ENCODE measurements at regions not wholly inside any gene's neighbourhood (a gene's known extent, or its start where the extent isn't known, plus 50 kb on each side); places are given as distances from the start of the nearest gene placed in this dataset.
"Not testable (repeated sequence)": the region's sequence is repeated elsewhere in the genome, so short reads cannot be mapped to it uniquely, and the experiment has no call there.

- no peak for DNase-seq (ENCODE audit: low read depth)
Observed at GRCh38 chr6:19395316-19395715, 441.9 kb upstream of the ID4 start.

GRCh38 chr6:19399406-19399805, 437.8 kb upstream of the ID4 start:
- peak; percentile 61 for DNase-seq (ENCODE audit: low read depth)

- not testable (repeated sequence) for DNase-seq (ENCODE audit: low read depth)
Observed at GRCh38 chr6:19404884-19405283, 432.3 kb upstream of the ID4 start.

- DNase-seq (ENCODE audit: low read depth): no peak
Observed at GRCh38 chr6:19408331-19408730, 428.8 kb upstream of the ID4 start.

GRCh38 chr6:19410481-19410880, 426.7 kb upstream of the ID4 start:
- peak; percentile 65 for DNase-seq (ENCODE audit: low read depth)

- peak; percentile 42 for DNase-seq (ENCODE audit: low read depth)
Observed at GRCh38 chr6:19413323-19413722, 423.8 kb upstream of the ID4 start.

- peak; percentile 50 for DNase-seq (ENCODE audit: low read depth)
Observed at GRCh38 chr6:19415605-19416326, 421.4 kb upstream of the ID4 start.

- no peak for DNase-seq (ENCODE audit: low read depth)
Observed at GRCh38 chr6:19416811-19417210, 420.4 kb upstream of the ID4 start.

GRCh38 chr6:19417713-19418112, 419.5 kb upstream of the ID4 start:
- DNase-seq (ENCODE audit: low read depth): peak; percentile 27

GRCh38 chr6:19424853-19425252, 412.3 kb upstream of the ID4 start:
- DNase-seq (ENCODE audit: low read depth): no peak

GRCh38 chr6:19427548-19427947, 409.6 kb upstream of the ID4 start:
- no peak for DNase-seq (ENCODE audit: low read depth)

- DNase-seq (ENCODE audit: low read depth): no peak
Observed at GRCh38 chr6:19432966-19433498, 404.1 kb upstream of the ID4 start.

- no peak for DNase-seq (ENCODE audit: low read depth)
Observed at GRCh38 chr6:19434065-19434464, 403.1 kb upstream of the ID4 start.

GRCh38 chr6:19435755-19436154, 401.4 kb upstream of the ID4 start:
- DNase-seq (ENCODE audit: low read depth): no peak

GRCh38 chr6:19438566-19439353, 398.4 kb upstream of the ID4 start:
- no peak for DNase-seq (ENCODE audit: low read depth)

- DNase-seq (ENCODE audit: low read depth): no peak
Observed at GRCh38 chr6:19440531-19440930, 396.6 kb upstream of the ID4 start.

- DNase-seq (ENCODE audit: low read depth): no peak
Observed at GRCh38 chr6:19443411-19443810, 393.8 kb upstream of the ID4 start.

GRCh38 chr6:19444041-19444440, 393.1 kb upstream of the ID4 start:
- no peak for DNase-seq (ENCODE audit: low read depth)

GRCh38 chr6:19444481-19444880, 392.7 kb upstream of the ID4 start:
- no peak for DNase-seq (ENCODE audit: low read depth)

GRCh38 chr6:19446570-19446969, 390.6 kb upstream of the ID4 start:
- DNase-seq (ENCODE audit: low read depth): no peak

- DNase-seq (ENCODE audit: low read depth): no peak
Observed at GRCh38 chr6:19450651-19451050, 386.5 kb upstream of the ID4 start.

GRCh38 chr6:19452495-19452894, 384.7 kb upstream of the ID4 start:
- DNase-seq (ENCODE audit: low read depth): no peak

Data from Daoy (cell line).